Esophagus (tissue), 2 donors: ENCODE measurements at regions not wholly inside any gene's neighbourhood (a gene's known extent, or its start where the extent isn't known, plus 50 kb on each side); places are given as distances from the start of the nearest gene placed in this dataset.
"Not testable (repeated sequence)": the region's sequence is repeated elsewhere in the genome, so short reads cannot be mapped to it uniquely, and the experiment has no call there.

Experiments used
- H3K27ac ChIP-seq, 2 donors: one replicate each; pipeline ENCODE4 v1.5.1; 2013; ENCODE audit warnings: low read depth in 2 of 2, mild to moderate bottlenecking in 2 of 2, inconsistent platforms in 1 of 2, low read length in 1 of 2, moderate library complexity in 1 of 2
- H3K27me3 ChIP-seq, 2 donors: one replicate each; pipeline ENCODE4 v1.6.1; 2013; ENCODE audit warnings: low read length in 2 of 2, control low read depth in 1 of 2, mild to moderate bottlenecking in 1 of 2; ENCODE audit not compliant: insufficient read depth in 2 of 2, control insufficient read depth in 1 of 2
- H3K36me3 ChIP-seq, 2 donors: one replicate each; pipeline ENCODE4 v1.6.1; 2013; ENCODE audit warnings: low read length in 1 of 2; ENCODE audit not compliant: control insufficient read depth in 2 of 2, insufficient read depth in 2 of 2
- H3K4me1 ChIP-seq, 2 donors: one replicate each; pipeline ENCODE4 v1.6.1; 2013; ENCODE audit warnings: low read length in 1 of 2; ENCODE audit not compliant: control insufficient read depth in 2 of 2, insufficient read depth in 2 of 2
- H3K4me3 ChIP-seq, 2 donors: one replicate each; pipeline ENCODE4 v1.5.1; 2013; ENCODE audit warnings: low read length in 2 of 2, mild to moderate bottlenecking in 2 of 2, low read depth in 1 of 2, moderate library complexity in 1 of 2
- H3K9me3 ChIP-seq, 2 donors: one replicate each; pipeline ENCODE4 v1.6.1; 2013; ENCODE audit warnings: mild to moderate bottlenecking in 2 of 2, low read depth in 1 of 2, low read length in 1 of 2, moderate library complexity in 1 of 2; ENCODE audit not compliant: control insufficient read depth in 2 of 2, insufficient read depth in 1 of 2
- WGBS, 2 donors: extraction: QIAGEN DNeasy Blood & Tissue Kit; methylation state at CpG; one replicate each; pipeline ENCODE4 v1.1.7; 2013; 5-methylcytosine and 5-hydroxymethylcytosine counted together
- donor health status: healthy with polysubstance abuse.
- donor health status: Bipolar disorder and iron deficiency.

DNA sequence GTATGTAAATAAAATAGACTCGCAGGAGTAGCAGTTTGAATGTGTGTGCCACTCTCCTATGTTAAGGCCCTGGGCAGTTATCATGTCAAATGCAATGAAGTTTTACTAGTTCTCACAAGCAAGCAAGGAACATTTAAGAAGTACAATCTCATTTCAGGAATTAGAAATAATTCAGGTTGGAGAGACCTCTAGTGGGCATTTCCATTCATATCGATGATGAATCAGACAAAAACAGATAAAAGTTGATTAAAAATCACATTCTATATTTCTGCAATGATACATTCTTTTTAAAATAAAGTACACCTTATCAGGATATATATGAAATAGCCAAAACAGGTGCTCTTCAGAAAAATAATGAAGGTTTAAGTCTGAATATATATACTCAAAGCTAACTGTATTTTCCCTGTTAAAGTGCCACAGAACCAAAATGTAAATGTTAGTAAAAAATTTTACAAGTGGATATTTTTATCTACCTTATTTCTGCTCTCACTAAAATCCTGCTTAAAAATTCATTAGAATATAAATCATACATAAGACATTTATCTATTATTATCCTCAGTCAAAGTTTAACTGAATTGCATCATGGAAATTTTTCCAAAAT is 492.4 kb upstream of the FRG2C start:
- WGBS, 2 donors: 20 to 21% methylated on average over 2 of the region's 2 CpGs
- no peak overlapping the region for H3K4me3 ChIP-seq
- H3K9me3 ChIP-seq: no peaks in the 10 kb centered on the region
- H3K36me3 ChIP-seq: no peaks in the 10 kb centered on the region
- no peak overlapping the region for H3K27ac ChIP-seq
- no peaks in the 10 kb centered on the region for H3K27me3 ChIP-seq
- H3K4me1 ChIP-seq: no peaks in the 10 kb centered on the region

GRCh38 chr3:75176937-75177336 is 487.2 kb upstream of the FRG2C start:
- WGBS, 2 donors: 56 to 60% methylated on average over 3 of the region's 3 CpGs

DNA sequence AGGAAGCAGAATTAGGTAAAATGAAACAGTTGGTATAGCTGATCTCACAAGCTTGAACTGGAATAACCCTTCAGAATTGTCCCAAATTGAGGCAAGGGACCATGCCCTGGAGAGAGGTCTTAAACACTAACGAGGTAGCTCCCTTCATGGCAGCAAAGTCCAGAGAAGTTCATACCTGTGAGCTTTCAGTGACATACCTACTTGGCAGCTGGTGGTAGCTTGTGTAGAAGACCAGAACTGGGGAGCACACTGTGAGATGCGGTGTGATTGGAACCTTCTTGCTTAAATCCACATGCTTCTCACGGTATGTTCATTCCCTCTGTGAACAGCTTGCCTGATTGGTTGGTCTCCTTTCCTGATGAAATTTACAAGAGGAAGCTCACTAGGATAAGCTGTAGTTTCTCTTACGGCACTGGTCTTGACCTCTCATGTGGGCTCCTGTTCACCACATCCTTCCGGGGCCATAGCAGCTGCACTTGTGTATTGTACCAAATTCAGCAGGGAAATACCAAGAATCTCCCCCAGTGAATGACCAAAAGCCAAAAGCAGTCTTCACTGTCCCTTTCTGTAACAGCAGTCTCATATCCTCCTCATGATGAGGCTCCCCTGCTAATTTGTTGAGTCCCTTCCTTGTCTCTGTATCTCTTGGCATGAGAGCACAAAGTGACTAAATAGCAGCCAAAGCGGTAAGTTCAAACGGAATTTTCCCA is 483.7 kb upstream of the FRG2C start:
- no peaks in the 10 kb centered on the region for H3K36me3 ChIP-seq
- H3K27me3 ChIP-seq: peaks cover 0 to under 1% of the 10 kb centered on the region in 2 donors
- peaks cover 0 to 2% of the 10 kb centered on the region in 2 donors for H3K9me3 ChIP-seq
- no peak overlapping the region for H3K4me3 ChIP-seq
- H3K4me1 ChIP-seq: no peaks in the 10 kb centered on the region
- no peak overlapping the region for H3K27ac ChIP-seq
- 82 to 83% methylated on average over 7 of the region's 7 CpGs for WGBS, 2 donors

More at GRCh38 chr3:75176937-75177336, 487.2 kb upstream of the FRG2C start:
- Histone ChIP-seq H3K27me3 (no peaks in the 10 kb centered on the region), H3K9me3 (peaks cover 0 to 2% of the 10 kb centered on the region in 2 donors), H3K4me1 (no peaks in the 10 kb centered on the region), H3K36me3 (no peaks in the 10 kb centered on the region), H3K27ac (no peak overlapping the region), H3K4me3 (no peak overlapping the region)

DNA sequence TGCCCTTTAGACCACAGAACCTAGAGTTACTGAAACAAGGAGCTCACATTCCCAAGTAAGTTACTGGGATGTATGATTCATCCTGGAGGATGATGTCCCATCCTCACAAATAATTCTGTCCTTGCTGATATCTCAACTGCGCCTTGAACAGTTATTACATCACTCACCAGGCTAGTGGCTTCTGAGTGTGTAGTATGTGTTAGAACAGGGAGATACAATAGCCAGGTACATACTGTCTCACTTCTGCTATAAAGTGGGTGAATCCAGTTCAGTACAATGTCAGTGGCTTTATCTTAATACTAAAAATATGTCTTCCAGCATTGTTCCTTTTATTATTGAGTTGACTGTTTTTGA is 483.2 kb upstream of the FRG2C start:
- Histone ChIP-seq H3K27me3 (peaks cover 0 to 3% of the 10 kb centered on the region in 2 donors), H3K9me3 (peaks cover 2% of the 10 kb centered on the region in 2 donors), H3K4me3 (no peak overlapping the region), H3K36me3 (no peaks in the 10 kb centered on the region), H3K4me1 (no peaks in the 10 kb centered on the region), H3K27ac (no peak overlapping the region)
- WGBS, 2 donors: 80 to 82% methylated on average over 1 of the region's 1 CpG

DNA sequence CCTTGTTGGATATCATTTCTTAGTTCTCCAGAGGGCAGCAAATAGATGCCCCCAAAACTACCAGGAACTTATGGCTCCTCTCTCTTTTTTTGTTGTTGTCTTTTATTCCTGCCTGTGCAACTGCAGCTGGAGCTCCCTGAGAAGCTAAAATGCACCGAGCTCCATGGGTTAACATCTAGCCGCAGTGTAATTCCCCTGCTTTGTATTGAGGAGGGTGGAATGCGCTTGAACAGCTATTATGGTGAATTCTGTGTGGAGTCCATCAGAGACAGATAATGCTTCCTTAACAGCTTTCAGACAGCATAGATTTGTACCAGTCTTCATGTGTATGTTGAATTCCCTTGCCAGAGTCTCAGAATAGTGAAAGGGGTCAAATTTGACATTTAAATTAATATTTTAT is 475.2 kb upstream of the FRG2C start:
- peaks cover 0 to 2% of the 10 kb centered on the region in 2 donors for H3K9me3 ChIP-seq
- H3K4me3 ChIP-seq: no peak overlapping the region
- peaks cover 0 to 3% of the 10 kb centered on the region in 2 donors for H3K27me3 ChIP-seq
- no peaks in the 10 kb centered on the region for H3K36me3 ChIP-seq
- no peak overlapping the region for H3K27ac ChIP-seq
- WGBS, 2 donors: 72 to 73% methylated on average over 3 of the region's 3 CpGs
- H3K4me1 ChIP-seq: no peaks in the 10 kb centered on the region

- no peak overlapping the region for H3K27ac ChIP-seq
- 45 to 69% methylated on average over 6 of the region's 6 CpGs for WGBS, 2 donors
- H3K4me1 ChIP-seq: no peaks in the 10 kb centered on the region
- no peak overlapping the region for H3K4me3 ChIP-seq
- no peaks in the 10 kb centered on the region for H3K27me3 ChIP-seq
- H3K36me3 ChIP-seq: no peaks in the 10 kb centered on the region
- H3K9me3 ChIP-seq: no peaks in the 10 kb centered on the region
Observed at GRCh38 chr3:75192146-75192616, 471.9 kb upstream of the FRG2C start.

- Histone ChIP-seq H3K9me3 (no peaks in the 10 kb centered on the region), H3K27ac (no peak overlapping the region), H3K36me3 (no peaks in the 10 kb centered on the region), H3K27me3 (no peaks in the 10 kb centered on the region), H3K4me1 (no peaks in the 10 kb centered on the region), H3K4me3 (no peak overlapping the region)
- 50 to 56% methylated on average over 4 of the region's 4 CpGs for WGBS, 2 donors
Observed at GRCh38 chr3:75193797-75194196, 470.3 kb upstream of the FRG2C start.

DNA sequence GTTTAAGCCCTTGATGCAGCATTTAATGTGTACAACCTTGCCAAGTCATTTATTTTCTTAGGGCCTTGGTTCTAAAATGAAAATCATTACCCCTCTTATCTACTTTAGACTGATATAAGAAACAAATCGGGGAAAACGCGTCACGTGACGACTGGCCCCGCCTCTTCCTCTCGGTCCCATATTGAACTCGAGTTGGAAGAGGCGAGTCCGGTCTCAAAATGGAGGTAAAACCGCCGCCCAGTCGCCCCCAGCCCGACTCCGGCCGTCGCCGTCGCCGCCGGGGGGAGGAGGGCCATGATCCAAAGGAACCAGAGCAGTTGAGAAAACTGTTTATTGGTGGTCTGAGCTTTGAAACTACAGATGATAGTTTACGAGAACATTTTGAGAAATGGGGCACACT is 449.8 kb upstream of the FRG2C start:
- H3K27me3 ChIP-seq, H3K9me3 ChIP-seq, H3K4me1 ChIP-seq, H3K27ac ChIP-seq, H3K4me3 ChIP-seq, H3K36me3 ChIP-seq: not testable (repeated sequence)
- WGBS, 2 donors: 93% methylated on average over 22 of the region's 22 CpGs

DNA sequence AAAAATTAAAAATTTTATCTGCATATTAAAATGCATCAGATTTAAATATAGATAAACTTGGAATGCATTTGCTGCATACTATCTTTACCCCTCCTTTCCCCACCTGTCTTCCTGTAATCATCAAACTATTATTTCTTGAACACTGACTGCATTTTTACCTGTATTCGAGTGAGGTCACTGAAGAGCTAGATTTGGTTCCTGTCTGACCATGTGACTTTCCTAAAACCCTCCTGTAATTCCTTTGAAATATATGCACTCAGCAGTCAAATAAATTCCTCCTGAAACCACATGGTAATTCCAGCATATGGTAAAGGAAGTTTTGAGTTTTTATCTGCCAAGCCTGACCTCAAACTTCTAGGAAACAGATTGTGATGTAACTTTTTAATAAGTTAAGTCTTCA is 445.6 kb upstream of the FRG2C start:
- no peaks in the 10 kb centered on the region for H3K27me3 ChIP-seq
- H3K4me1 ChIP-seq: no peaks in the 10 kb centered on the region
- no peak overlapping the region for H3K4me3 ChIP-seq
- WGBS, 2 donors: 51 to 61% methylated on average over 1 of the region's 1 CpG
- no peaks in the 10 kb centered on the region for H3K9me3 ChIP-seq
- no peak overlapping the region for H3K27ac ChIP-seq
- no peaks in the 10 kb centered on the region for H3K36me3 ChIP-seq

- 56 to 58% methylated on average over 4 of the region's 4 CpGs for WGBS, 2 donors
- H3K27me3 ChIP-seq: no peaks in the 10 kb centered on the region
- H3K36me3 ChIP-seq: no peaks in the 10 kb centered on the region
- H3K9me3 ChIP-seq: no peaks in the 10 kb centered on the region
- no peak overlapping the region for H3K27ac ChIP-seq
- H3K4me1 ChIP-seq: no peaks in the 10 kb centered on the region
- no peak overlapping the region for H3K4me3 ChIP-seq
Observed at GRCh38 chr3:75220932-75221331, 443.2 kb upstream of the FRG2C start.
